Muscle of back (tissue), 3 donors: ENCODE measurements at regions not wholly inside any gene's neighbourhood (a gene's known extent, or its start where the extent isn't known, plus 50 kb on each side); places are given as distances from the start of the nearest gene placed in this dataset.
"Not testable (repeated sequence)": the region's sequence is repeated elsewhere in the genome, so short reads cannot be mapped to it uniquely, and the experiment has no call there.

ENCODE experiments used
- DNase-seq, 3 donors: peaks; one replicate each; pipeline versions ENCODE4 v3.0.0 to v3.0.0-alpha.2; 2013

DNA sequence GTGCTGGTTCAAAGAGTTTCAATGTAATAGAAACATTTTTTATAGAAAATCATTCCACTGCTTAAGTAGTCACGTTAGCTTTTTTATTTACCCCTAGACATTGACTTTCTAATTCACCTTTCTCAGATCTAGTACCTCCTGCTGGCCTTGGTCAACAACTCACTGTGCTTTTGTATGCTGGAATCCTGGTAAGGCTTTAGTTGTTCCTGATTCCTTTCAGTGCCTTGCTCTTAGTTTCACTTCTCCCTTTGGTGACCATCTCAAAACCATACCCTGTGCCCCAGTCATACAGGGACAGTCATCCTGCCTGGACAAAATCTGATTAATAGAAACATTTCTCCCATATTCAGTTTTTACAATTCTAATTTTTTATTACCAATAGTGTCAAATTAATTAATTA is 130.2 kb downstream of the GPR37 start:
- DNase-seq, result no peak

- DNase-seq, result no peak
Observed at GRCh38 chr7:124633740-124634139, 131.9 kb downstream of the GPR37 start.

DNA sequence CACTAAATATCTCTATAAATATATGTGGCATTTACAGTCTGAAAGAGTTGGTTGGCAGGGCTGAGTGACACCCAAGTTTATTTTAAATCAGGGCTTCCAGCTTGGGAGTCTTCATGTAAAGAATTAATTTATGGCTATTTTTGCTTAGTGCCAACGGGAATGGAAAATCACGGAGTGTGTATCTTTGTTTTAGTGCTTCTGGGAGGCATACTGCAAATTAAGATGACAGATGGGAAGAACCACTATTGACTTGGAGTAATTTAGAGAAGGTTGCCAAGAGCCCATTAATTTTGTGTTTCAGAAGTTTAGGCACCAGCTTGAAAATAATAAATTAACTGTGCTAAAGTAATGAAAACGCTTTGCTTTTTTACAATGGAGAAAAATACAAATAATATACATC is 135.2 kb downstream of the GPR37 start:
- no peak for DNase-seq

DNA sequence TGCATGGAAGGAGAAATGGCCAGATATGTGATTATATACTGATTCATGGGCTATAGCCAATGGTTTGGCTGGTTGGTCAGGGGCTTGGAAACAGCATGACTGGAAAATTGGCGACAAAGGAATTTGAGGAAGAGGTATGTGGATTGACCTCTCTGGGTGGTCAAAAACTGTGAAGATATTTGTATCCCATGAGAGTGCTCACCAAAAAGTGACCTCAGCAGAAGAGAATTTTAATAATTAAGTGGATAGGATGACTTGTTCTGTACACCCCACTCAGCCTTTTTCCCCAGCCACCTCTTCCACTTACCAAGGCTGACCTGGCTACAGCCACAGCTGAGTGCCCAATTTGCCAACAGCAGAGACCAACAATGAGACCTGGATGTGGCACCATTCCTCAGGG is 146.7 kb downstream of the GPR37 start:
- DNase-seq, result no peak

DNA sequence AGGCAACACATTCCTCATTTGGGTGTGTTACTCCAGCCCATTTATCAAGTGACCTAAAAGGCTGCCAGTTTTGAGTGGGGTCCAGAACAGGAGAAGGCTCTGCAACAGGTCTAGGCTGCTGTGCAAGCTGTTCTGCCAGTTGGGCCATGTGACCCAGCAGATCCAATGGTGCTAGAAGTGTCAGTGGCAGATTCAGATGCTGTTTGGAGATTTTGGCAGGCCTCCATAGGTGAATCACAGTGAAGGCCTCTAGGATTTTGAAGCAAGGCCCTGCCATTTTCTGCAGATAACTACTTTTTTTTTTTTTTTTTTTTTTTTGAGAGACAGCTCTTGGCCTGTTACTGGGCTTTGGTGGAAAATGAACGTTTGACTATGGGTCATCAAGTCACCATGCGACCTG is 147.5 kb downstream of the GPR37 start:
- not testable (repeated sequence) for DNase-seq

GRCh38 chr7:124603066-124603465 is 162.5 kb downstream of the GPR37 start:
- no peak for DNase-seq

- no peak for DNase-seq
Observed at GRCh38 chr7:124597509-124597908, 168.1 kb downstream of the GPR37 start.

DNA sequence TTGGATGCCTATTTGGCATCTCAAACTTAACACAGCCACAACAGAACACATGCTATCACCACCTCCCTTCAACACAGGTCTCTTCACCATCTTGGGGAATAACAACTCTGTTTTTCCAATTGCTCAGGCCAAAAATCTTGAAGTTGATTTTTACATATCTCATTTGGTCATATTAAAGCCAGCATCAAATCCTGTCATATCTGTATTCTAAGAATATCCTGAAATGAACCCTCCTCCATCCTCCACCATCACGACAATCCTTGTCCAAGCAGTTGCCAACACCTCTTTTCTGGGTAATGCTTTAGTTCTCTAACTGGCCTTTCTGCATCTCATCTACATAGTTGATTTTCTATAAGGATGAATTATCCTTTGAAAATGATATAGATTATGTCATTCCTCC is 168.7 kb downstream of the GPR37 start:
- no peak for DNase-seq

GRCh38 chr7:124590814-124591213 is 174.8 kb downstream of the GPR37 start:
- no peak for DNase-seq

DNA sequence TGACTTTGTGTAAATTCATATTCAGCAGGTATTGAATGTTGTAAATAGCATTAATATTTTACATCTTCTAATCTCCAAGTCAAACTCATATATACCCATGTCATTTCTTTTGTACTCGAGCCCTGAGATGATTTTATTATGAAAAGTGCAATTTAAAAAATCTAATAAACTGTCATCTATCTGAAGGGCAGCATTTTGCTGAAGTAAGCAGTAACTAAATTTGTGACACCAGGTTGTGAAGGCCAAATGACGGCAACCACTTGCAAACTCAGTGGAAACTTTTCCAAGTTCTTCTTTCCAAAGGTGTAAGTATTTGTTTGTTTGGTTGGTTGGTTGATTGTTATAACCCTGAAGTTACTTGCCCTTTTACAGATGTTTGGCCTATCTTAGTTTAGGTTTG is 188.3 kb downstream of the GPR37 start:
- no peak for DNase-seq

DNA sequence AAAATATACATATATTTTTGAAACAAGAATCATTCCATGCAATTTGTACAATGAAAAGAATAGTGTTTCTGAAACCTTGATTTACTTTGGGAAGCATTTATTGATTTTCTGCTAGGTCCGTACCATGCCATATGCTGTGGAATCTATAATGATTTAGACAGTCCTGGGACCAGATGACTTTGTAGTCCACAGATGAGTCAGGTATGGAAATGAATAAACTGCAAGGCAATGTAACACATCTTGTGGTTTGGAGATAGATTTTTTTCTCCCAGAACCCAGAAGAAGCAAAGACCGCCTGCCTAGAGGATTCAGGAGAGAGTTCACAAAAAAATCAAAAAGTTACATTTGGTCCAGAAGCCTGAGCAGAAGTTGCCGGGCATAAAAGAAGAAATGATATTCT is 190.4 kb downstream of the GPR37 start:
- no peak for DNase-seq

DNA sequence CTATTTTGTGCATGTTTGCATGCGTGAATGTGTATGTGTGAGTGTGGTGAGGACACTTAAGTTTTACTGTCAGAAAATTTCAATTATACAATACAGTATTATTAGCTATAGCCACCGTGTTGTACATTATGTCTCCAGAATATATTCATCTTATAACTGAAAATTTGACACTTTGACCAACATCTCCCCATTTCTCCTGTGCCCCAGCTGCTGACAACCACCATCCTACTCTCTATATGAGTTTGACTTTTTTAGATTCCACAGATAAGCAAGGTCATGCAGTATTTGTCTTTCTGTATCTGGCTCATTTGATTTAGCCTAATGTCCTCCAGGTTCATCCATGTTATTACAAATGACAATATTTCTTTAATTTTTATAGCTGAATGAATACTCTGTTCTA is 195.0 kb downstream of the GPR37 start:
- DNase-seq, result no peak

DNA sequence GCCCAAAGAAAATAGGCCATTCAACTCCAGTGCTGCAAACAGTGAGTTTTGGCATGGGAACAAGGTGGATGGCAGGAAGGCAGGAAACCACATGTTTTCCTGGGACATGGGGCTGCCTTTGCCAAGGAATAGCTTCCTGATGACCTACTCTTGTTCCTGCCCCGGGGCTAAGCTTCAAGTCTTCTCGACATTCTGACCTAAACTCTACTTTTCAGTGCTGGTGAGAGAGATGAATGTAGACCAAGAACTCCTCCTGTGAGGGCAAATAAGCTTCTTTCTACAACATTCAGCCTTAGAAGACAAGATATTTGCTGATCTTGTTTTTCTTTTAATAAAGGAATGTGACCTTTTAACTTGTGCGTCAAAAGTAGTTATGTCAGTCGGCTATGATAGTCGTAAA is 199.0 kb downstream of the GPR37 start:
- DNase-seq, result no peak

GRCh38 chr7:124557587-124557986 is 208.0 kb downstream of the GPR37 start:
- DNase-seq, result no peak

DNA sequence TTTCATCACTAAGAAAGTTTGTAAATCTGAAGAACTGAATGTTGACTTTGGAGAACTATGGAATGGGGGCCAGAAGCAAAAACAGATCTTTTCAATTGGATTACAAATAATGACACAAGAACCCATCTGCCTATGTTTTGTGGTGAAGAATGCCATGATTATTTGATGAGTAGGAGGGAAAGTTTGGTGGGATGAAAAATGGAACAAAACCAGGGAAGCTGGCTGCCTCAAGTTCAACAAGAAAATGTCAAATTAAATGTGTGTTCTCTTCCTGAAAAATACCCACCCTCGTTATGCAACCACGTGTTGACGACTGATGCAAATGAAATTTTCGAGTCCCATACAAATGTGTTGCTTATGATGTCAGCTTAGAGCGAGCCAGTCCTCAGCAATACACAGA is 208.5 kb downstream of the GPR37 start:
- DNase-seq, result no peak

- no peak for DNase-seq
Observed at GRCh38 chr7:124553502-124553901, 212.1 kb downstream of the GPR37 start.

DNA sequence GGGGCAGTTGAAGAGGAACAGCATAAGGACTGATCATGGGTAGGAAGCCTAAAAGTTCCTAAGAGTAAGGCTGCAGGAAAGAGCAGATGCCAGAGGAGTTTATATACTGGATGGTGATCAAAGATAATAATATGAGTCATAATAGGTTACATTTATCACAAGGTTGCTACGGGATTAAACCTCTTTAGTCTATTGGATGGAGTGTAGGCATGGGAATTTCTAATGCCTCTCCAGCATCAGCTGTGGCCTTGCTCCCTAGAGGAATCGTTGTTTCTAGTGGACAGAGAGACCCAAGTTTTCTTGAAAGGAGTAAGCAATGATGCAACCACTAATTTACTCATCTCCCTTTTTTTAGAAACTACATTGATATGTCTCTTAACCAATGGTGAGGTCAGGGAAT is 213.4 kb downstream of the GPR37 start:
- no peak for DNase-seq

- DNase-seq, result no peak
Observed at GRCh38 chr7:124550036-124550435, 215.6 kb downstream of the GPR37 start.

DNA sequence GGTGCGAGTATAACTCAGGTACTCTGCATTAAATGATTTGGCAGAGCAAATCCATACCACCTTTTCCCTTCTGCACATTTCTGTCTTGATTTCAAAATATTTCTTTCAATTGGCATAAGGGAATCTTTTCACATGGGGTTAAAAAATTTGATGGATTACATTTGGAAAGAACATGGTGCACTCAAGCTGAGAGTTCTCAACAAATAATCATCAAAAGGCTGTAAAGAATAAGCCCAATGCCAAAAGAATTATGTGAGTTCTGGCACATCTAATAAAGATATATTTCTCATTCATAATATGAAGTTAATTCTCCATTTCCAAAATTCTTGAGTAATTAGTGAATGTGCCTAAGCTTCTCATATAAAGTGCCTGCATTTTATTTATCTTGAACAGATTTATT is 223.1 kb downstream of the GPR37 start:
- DNase-seq, result no peak

DNA sequence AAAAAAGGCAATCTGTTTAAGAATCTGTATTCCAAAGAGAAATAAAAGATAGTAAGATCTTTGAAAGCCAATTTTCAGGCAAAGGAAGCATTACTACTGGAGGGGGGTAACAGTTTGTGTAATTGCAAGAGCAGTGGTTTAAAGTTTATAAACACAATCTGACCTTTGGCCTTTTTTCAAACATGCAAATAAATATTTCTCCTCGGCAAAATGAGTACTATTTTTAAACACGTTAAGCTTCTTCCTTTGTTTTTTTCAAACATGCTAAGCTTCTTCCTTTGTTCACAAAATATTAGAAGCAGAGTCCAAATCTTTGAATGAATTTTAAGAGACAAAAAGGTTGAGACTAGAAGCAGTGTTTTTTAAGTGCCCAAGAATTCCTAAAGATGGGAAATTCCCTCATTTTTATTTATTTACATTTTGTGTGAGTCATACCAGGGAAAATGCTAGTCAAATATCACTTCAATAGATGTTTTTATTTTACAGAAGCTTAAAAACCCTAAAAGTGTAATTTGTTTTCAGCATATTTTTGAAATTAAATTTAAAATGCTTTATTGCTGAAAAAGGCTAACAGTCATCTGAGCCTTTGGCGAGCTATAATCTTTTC is 229.3 kb downstream of the GPR37 start:
- no peak for DNase-seq

DNA sequence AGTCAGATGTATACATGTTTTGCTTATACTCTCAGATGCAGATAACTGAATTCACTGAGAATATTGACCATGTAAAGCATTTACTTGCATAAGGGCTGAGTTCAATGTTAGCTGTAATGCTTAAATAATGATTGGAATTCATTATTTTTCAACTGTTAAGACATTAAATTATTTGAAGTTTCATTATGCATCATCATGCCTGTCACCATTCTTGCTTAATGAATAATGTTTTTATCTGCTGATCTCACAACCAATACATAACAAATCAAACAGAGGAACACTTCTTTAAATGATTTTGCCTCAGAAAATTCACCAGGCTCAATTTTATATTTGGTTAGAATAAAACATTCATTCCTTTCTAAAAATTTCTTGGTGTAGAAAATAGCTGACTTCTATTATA is 233.4 kb downstream of the GPR37 start:
- no peak for DNase-seq

GRCh38 chr7:124516911-124517310 is 248.7 kb downstream of the GPR37 start:
- no peak for DNase-seq

DNA sequence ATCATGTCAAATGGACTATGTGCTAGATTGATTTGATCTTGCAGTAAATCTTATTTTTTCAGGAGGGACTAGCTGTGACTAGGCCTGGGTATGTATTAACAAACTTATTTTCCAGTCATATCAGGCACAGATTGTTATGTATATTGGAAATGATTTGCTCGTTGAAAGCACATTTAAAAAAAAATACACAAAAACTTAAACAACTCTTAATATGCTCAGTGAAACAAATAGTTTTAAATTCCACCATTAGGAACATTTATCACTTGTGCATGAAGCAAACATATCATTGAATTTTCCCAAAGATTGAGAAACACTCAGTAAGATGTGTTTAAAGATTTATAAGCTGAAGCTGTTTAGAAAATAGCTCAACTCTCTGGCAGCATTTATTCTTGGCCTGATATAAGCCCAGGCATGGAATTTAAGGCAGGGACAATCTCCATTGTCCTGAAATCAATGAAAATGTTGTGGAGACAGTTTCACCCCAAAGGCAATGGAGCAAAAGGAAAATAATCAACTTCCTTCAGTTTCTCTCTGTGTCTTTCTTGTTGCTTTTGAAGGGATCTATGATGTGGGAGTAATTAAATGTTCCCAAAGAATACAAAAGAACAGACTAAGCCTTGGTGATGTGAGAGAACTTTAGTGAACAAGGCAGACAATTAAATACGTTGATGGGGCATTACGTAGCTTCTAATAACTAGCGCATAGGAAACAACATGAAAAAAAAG is 250.3 kb downstream of the GPR37 start:
- DNase-seq, result no peak

DNA sequence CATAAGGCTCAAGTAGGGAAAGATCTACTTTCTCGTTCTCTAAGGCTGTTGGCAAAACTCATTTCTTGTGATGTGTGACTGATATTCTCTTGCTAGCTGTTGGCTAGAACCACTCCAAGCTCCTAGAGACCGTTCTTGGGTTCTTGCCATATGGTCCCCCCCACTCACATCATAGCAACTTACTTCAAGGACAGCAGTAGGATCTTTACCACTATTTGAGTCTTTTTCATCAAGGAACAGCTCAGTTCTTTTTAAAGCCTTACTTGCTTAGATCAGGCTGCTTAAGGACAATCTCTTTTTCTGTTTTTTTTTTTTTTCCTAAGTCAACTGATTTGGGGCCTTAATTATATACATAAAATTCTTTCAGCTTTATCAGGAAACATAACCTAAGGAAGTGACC is 251.1 kb downstream of the GPR37 start:
- no peak for DNase-seq
